ENCODE measurements at regions not wholly inside any gene's neighbourhood (a gene's known extent, or its start where the extent isn't known, plus 50 kb on each side); places are given as distances from the start of the nearest gene placed in this dataset.
"Not testable (repeated sequence)": the region's sequence is repeated elsewhere in the genome, so short reads cannot be mapped to it uniquely, and the experiment has no call there.

DNA sequence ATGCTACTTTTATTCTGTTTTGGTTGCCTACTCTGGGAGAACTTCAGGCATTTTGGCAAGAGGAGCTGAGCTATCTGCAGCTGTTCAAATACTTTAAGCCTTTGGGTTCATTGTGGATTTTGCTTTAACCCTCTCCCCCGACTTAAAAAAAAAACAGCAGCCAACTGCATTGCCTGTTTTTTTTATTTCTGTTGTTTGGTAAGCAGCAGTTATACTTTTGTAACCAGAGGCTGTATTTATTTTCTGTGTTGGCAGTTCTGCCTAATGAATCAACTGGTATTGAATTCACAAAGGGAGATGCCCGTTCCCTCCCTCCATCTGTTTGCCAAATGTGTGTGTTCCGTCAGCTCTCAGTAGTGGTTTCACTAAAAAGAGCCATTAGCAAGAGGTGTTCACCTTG lies 484.0 kb downstream of the UTRN start:
- no peak for DNase-seq (ENCODE audit: low read depth)

DNA sequence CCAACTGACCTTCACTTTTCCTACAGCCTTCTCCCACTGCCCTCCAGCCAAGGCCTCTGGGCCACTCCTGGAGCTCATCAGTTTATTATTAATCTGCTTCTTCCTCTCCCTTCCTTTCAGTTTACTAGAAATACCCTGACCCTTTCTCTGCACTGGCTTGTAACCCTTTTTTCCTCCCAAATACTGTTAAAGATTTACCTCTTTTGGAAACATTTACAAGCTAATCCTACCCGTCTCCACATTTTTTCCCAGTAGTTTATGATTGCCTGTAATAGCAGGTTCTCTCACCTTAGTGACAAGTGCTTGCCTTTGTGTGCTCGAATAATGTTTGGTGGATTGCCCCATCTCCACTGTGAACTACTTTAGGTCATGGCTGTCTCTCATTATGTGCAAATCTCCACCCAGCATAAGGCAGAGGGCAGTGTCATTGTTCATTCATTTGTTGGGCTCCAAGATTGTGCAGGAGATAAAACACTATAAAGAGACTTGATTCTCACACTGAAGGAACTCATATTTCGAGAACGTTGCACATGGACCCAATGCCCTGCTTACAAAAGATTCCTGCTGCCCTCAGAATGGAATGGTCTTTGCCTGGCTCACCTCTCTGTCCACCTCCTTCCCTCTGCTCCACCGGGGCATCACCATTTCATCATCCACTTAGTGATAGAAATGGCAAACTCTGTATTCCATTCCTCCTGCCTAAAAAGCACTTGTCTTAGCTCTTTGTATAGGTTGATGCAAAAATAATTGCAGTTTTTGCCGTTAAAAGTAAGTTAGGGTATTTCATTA lies 491.1 kb downstream of the UTRN start:
- DNase-seq (ENCODE audit: low read depth) = no peak

DNA sequence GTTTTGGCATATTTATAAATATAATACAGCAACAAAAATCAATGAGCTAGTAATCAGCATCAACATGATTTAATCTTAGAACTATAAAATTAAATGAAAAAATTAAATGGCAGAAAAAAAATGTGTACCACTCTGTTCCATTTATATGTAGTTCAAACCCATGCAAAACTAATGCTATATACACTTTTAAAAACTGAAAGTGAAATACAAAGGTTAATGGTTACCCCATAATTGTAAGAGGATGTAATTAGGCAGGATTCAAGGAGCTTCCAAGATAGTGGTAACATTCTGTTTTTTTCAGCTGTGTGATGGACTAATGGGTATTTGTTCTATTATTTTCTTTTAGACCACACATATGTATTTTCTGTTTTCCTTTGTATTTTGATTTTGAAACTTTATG lies 492.1 kb downstream of the UTRN start:
- DNase-seq (ENCODE audit: low read depth) = no peak

DNA sequence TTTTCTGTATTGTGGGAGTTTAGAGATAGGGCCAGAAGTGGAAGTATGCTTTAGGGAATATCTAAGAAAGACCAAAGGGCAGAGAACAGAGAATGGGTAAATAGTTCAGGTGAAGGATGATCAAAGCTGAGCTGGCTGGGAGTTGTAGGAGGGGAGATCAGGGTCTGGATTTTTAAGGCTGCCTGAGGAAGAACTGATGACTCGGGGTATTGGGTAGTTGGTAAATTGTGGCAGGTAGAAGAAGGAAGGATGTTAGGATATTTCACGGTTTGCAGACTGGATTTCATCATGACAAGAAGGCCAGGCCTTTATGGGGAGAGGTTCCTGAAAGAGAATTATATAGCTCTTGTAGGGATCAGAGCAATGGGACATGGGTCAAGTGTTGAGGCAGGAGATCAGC lies 492.9 kb downstream of the UTRN start:
- no peak for DNase-seq (ENCODE audit: low read depth)

DNA sequence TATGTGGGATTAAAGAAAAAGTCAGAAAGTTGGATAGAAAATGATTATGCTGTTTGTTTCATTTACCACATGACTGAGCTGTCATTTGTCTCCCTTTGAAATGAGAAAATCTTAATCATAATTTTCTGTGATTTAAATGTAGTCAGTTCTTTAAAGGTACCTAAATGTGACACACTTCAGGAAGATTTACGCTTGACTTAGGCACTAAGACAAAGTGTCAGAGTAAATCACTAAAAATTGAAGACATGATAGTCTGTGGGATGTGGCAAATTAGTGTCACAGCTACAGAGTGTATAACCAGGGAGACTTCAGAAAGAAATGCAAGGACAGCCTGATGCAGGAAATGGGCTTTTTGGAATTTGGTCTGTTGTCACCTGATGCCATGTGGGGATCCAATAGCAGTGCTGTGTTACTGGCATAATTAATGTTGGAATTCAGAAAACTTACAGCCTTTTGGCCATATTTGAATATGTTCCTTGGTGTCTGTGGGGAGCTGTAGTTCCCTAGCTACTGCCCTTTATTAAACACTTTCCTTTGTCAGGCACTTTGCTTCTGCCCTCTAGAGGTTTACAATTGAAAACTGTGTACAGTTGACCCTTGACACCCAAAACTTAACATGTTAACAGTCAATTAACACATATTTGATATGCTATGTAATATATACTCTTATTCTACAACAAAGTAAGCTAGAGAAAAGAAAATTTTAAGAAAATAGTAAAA lies 493.8 kb downstream of the UTRN start:
- no peak for DNase-seq (ENCODE audit: low read depth)

DNA sequence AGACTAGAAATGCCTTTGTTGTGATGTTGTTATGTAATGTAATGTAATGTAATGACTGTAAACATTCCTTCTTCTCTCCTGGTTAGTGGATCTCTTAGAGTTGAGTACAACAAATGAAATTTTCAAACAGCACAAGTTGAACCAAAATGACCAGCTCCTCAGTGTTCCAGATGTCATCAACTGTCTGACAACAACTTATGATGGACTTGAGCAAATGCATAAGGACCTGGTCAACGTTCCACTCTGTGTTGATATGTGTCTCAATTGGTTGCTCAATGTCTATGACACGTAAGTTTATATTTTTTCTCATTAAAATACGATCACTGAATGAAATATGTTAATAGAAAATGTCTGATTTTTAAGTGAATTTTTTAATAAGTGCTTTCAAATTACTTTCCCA lies 496.7 kb downstream of the UTRN start:
- no peak for DNase-seq (ENCODE audit: low read depth)

DNA sequence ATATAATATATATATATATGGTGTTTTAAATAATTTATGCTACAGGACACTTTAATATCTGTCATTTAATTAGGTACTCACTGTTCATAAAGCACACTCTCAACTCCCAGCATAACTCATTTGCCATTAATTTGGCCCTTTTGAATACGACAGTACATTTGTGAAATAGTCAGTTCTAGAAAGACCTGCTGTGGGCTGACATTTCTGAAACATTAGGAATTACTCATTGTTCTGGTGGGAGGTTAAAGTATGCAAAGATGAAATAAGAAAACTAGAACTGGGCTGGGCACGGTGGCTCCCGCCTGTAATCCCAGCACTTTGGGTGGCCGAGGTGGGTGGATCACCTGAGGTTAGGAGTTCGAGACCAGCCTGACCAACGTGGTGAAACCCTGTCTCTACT lies 497.5 kb downstream of the UTRN start:
- DNase-seq (ENCODE audit: low read depth) = no peak

DNA sequence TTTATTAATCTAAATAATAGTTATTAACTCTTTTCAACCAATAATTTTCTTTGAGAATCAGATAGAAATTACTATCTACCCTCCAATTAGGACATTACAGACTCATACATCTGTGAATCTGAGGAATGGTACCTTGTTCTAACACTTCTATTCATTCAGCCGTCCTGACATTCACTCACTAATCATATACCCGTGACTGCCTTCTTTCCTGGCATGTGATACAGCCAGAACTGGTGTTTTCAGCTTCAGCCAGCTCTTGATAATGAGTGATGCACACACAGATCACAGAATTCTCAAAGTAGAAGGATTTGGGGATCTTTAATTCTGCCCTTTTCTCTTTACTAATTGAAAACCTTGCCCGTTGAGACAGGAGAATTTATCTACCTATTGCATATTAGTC lies 499.9 kb downstream of the UTRN start:
- DNase-seq (ENCODE audit: low read depth) = no peak

DNA sequence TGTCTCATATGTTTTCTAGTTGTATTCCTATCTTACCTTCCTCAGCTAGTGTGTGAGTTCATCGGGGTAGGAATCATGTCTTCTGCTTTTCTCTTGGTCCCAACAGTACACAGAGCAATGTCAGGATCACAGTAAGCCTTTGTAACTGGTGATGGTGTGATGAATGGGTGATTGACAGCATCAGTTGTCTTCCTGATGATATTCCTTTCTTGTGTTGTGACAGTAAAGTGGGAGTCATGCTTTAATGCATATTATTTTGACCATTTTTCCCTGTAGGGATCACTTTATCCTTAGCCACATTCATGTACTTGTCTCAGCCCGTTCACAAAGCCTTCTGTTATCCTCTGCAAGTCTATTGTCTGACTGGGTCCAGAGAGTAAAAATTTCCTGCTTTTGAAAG lies 501.7 kb downstream of the UTRN start:
- no peak for DNase-seq (ENCODE audit: low read depth)

DNA sequence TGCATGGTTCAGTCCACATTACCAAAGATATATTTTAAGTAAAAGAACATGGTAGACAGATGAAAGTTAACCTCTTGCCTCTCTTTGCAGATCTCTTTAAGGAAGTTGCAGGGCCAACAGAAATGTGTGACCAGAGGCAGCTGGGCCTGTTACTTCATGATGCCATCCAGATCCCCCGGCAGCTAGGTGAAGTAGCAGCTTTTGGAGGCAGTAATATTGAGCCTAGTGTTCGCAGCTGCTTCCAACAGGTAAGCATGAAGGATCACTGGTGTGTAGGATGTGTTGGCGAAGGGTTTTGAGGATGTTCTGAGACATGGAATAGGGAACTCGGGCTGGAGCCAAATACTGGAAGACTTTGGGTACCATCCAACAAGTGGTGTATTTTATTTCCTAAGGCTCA lies 508.6 kb downstream of the UTRN start:
- DNase-seq (ENCODE audit: low read depth) = no peak

DNA sequence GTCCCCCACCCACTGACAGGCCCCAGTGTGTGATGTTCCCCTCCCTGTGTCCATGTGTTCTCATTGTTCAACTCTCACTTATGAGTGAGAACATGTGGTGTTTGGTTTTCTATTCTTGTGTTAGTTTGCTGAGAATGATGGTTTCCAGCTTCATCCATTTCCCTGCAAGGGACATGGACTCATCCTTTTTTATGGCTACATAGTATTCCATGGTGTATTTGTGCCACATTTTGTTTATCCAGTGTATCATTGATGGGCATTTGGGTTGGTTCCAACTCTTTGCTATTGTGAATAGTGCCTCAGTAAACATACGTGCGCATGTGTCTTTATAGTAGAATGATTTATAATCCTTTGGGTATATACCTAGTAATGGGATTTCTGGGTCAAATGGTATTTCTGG lies 509.9 kb downstream of the UTRN start:
- DNase-seq (ENCODE audit: low read depth) = not testable (repeated sequence)

DNA sequence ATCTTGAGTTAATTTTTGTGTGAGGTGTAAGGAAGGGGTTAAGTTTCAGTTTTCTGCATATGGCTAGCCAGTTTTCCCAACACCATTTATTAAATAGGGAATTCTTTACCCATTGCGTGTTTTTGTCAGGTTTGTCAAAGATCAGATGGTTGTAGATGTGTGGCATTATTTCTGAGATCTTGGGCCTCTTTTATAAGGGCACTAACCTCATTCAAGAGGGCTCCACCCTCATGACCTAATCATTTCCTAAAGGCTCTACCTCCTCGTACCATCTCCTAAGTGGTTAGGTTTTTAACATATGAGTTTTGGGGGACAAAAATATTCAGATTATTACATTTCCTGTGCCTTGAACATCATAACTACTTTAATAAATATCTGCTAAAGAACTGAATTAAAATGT lies 510.9 kb downstream of the UTRN start:
- DNase-seq (ENCODE audit: low read depth) = no peak

DNA sequence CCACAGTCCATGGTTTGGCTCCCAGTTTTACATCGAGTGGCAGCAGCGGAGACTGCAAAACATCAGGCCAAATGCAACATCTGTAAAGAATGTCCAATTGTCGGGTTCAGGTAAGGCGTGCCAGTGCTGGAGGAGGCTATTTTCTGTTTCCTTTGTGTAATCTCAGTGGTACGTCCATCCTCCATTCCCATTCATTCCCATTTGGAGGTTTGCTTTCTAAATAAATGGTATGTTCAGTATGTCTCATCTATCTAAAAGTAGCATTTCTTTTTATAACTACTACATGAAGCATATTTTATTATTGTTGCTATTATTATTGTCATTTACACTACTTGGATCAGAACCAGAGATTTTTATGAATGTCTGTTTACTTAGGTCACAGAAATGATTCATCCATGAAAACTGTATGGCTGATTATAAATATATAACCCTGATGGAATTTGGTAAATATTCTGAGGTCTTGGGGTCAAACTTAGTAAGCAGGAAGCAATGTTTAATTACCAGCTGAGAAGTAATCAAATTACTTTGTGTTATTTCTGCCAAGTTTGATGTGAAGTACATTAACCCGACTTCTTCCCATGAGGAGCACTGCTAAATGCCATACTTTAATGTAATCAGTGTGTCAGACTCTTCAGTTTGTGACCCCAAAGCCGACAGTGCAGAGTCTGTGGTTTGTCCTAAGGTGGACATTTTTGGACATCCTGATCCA lies 512.9 kb downstream of the UTRN start:
- DNase-seq (ENCODE audit: low read depth) = peak; percentile 14

DNA sequence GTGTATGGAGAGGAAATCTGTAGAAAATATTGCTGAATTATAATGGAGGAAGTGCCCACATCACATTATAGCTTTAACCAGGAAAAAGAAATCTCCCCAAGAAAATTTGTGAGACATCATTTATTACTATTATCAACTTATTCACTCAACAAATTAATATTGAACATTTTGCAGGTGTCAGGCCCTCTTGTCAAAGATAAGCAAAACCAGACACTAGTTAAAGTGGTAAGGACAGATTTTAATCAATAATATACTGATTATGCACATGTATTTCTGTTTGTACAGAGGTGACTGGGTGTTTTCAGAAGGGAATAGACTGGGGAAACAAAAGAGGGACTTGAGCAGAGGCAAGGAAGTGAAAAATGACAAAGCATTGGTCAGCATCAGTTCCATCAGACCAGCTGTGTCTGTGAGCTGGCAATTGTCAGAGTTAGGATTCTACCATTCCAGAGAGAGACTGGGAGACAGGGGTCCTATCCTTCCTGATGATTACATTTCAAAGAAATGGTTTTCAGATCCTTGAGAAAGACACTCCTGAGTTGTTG lies 519.2 kb downstream of the UTRN start:
- no peak for DNase-seq (ENCODE audit: low read depth)

DNA sequence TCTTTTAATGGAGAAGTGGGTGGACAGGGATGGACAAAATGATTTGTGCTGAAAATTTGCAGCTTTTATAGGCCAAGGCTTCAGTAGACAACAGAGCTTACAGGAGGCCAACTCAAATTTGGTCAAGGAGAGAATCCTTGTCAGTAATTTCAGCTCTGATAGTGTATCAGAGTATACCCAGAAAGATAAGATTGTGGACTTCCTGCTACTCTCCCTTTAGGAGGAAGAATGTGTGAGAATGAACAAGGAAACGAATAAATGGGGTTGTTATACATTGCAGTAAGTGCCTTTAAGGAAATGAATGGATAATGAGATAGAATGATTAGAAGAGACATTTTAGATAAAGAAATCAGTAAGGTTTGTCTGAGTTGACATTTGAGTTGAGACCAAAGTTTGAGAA lies 519.9 kb downstream of the UTRN start:
- no peak for DNase-seq (ENCODE audit: low read depth)

DNA sequence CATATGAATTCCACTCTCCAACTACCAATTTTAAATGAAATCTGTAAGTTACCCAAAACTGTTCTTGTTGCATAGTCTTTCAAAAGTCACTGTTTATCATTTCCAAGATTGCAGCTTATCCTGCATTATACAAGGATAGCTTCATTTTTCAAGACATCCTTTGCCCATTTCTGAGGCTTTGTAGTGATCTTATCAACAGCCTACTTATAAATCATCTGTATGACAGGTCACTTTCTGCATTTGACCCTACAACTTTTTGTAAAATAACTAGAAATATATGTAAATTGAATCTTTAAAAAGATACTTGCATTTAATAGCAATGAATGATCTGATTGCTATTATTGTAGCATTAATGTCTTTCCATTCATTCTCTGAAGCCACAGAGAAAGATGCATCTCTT lies 521.1 kb downstream of the UTRN start:
- no peak for DNase-seq (ENCODE audit: low read depth)

DNA sequence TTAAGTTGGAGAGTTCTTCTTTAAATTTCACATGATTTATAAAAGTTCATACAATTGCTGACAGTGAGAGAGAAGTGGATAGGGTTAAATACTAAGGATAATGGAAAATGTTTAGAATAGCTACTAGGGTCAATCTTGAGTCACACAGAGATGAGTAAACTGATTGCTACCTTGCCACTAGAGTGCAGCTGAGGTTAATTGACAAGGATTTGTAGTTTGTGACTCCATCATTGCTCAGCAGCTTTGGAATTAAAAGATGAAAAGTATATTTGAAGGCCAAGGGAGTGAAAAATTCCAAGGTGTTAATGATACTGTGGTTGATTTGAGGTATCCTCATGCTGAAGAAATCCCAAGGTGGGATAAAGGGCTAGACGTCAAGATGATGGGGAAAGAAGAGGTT lies 524.0 kb downstream of the UTRN start:
- DNase-seq (ENCODE audit: low read depth) = no peak

DNA sequence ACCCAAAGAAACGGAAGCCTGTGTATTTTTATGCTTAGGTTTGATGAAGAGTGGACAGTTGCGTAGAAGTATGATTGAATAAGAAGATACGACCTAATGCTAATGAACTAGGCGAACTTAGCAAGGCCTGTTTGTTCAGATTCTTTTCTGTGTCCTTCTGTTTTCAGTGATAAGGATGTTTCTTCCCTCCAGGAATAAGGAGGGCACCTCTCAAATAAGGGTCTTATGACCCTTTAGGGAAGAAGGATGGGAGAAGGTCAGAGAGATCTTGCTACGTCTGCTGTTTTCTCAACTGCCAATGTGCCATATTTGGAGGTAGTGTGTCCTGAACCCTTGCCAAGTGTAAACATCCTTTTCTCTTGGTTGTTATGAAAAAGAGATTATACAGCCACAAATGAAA lies 524.8 kb downstream of the UTRN start:
- no peak for DNase-seq (ENCODE audit: low read depth)

DNA sequence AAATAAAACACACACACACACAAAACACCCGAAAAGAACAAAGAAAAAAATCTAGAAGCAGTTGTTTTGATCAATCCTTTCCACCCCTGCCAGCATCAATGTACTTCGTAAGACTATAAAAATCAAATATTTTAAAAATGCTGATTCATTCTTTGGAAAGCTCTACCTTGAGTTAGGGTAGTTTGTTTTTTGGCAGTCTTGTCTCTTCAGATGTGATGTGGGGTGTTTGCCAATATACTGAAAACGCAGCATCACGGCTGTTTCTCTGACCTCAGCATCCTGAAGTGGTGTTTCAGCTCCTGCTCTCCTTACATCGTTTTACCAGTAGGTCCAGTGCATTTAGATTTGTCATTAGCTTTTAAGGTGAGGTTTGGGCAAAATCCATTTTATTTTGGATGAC lies 526.0 kb downstream of the UTRN start:
- no peak for DNase-seq (ENCODE audit: low read depth)

DNA sequence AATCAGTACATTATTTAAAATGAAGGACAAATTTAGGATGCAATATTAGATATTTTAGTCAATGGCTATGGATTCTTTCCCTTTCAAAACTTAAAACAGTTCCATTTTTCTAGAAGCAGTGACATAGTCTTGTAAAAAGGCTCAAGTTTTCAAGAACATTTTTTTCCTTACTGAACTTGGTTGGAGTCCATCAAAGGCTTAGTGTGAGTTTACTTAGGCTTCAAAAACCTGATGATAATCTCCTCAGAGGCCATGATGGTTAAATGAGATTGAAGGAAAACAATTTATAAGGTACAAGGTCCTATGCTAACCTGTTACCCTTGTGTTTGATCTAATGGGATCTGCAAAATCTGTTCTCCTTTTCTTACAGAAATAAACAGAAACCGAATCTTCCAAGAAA lies 531.8 kb downstream of the UTRN start:
- no peak for DNase-seq (ENCODE audit: low read depth)

DNA sequence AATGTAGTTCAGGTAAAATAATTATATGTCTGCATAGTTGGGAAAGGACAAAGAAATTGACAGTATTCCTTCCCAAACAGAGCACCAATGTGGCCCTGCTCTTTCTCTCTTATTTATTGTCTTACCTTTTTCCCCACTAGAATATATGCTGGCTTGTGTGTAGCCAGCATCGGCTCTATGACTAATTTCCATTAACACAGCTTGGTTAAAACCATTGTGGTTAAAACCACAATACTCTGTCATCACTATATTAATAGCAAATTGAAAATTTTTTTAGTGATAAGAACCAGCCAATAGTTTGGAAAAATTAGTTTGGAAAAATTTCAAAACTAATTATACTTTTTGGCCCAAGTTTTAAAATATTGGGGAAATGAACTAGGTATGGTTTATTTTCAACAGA lies 535.1 kb downstream of the UTRN start:
- DNase-seq (ENCODE audit: low read depth) = no peak

DNA sequence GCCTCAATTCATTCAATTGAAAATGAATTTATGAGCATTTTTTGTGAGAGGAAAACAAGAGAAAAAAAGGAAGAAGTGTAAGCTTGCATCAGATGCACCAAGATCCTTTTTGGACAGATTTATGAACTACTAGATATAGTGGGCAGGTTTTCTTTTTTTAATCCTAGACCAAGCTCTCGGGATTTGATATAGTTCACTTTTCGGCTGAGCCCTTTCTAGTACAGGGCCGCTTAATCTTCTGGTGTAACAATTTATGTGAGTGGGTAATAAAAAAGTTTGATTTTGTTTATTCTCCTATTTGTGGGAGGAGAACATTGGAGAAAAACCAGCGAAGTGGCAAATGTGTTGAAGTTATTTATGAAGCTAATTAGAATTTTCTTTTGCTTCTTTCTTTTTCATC lies 538.0 kb downstream of the UTRN start:
- no peak for DNase-seq (ENCODE audit: low read depth)

DNA sequence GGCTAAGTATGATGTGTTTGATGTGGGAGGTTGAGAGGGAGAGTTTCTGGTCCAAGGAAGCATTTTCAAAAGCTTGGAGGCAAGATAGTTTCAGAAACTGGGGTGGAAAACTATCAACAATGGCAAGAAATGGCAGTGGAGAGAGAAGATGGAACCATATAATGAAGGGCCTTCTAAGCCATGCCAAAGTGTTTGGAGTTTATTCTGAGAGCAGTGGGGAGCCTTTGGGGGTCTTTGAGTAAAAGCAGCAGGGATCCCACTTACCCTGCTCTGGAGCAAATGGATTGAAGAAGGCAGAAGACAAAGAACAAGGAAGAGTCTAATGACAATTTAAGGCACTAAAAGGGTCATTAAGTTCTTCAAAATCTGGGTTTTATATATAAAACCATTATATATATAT lies 538.9 kb downstream of the UTRN start:
- no peak for DNase-seq (ENCODE audit: low read depth)

Data from stromal cell of bone marrow (primary cell).